K562 (cell line): ENCODE measurements at regions not wholly inside any gene's neighbourhood (a gene's known extent, or its start where the extent isn't known, plus 50 kb on each side); places are given as distances from the start of the nearest gene placed in this dataset.

Experiments used
- ATAC-seq: fragments of 200-7000 bp; cut with Tn5 transposase; 3 replicates; pipeline ENCODE4 v1.9.1; 2020; ENCODE audit warnings: moderate library complexity
- BruUV-seq: library from RNA; stranded (reverse); fragments of 400-500 nt; replicated peaks from 2 replicates; lab custom pipeline; 2021; lab: Mats Ljungman, UMichigan
- CTCF ChIA-PET: fragments of 300-600 bp; formaldehyde crosslinking; extraction: SDS; loops from one replicate; lab custom pipeline; 2021; ENCODE audit warnings: low intra/inter-chr PET ratio; lab: Yijun Ruan, JAX
- POLR2A ChIA-PET: fragments of 300-600, 350-650 bp; sonication (Branson Sonifier 250); formaldehyde crosslinking; extraction: SDS; loops from one replicate; lab custom pipeline; 2021; ENCODE audit warnings: antibody characterized with exemption, inconsistent platforms; lab: Yijun Ruan, JAX
- DNase-seq, 4 experiments: peaks; one replicate each; pipeline versions ENCODE4 v3.0.0 to v3.0.0-alpha.2; 2011 to 2018; ENCODE audit warnings: low spot score in 3 of 4, mixed read lengths in 3 of 4; ENCODE audit errors: extremely low read depth in 1 of 4
- FAIRE-seq: peaks from 2 replicates; lab custom pipeline; 2011; peaks lifted over from hg19 to GRCh38; lab: Jason Lieb, UNC
- H2AFZ ChIP-seq: 2 replicates; pipeline ENCODE4 v1.6.0; 2011; ENCODE audit warnings: low read depth, low read length, control low read depth, inconsistent platforms
- H3K27ac ChIP-seq: fragments of 200-600 bp; 3 replicates; pipeline ENCODE4 v1.8.0; 2011; ENCODE audit warnings: low read depth, mild to moderate bottlenecking, control low read depth, inconsistent platforms, low read length, moderate library complexity, mixed read lengths; ENCODE audit errors: extremely low read depth
- H3K27me3 ChIP-seq, 2 experiments: fragments of 300-600 bp in 1 of 2; 2 replicates in 1 of 2; 3 replicates in 1 of 2; pipeline versions ENCODE4 v1.6.0 to v1.8.0; 2011; ENCODE audit warnings: inconsistent platforms in 2 of 2, low read length in 2 of 2, mild to moderate bottlenecking in 1 of 2, mixed read lengths in 1 of 2, moderate library complexity in 1 of 2; ENCODE audit not compliant: control insufficient read depth in 2 of 2, insufficient read depth in 2 of 2
- H3K36me3 ChIP-seq: fragments of 300-600 bp; 3 replicates; pipeline ENCODE4 v1.8.0; 2011; ENCODE audit warnings: mild to moderate bottlenecking, low read length, inconsistent platforms; ENCODE audit not compliant: control insufficient read depth, insufficient read depth
- H3K4me1 ChIP-seq, 2 experiments: fragments of 200-600 bp in 1 of 2; replicated peaks in 1 of 2; 2 replicates in 1 of 2; 3 replicates in 1 of 2; pipeline versions ENCODE4 v1.5.1 to v1.8.0; 2011; ENCODE audit warnings: inconsistent platforms in 2 of 2, low read length in 2 of 2, mild to moderate bottlenecking in 1 of 2, mixed read lengths in 1 of 2, moderate library complexity in 1 of 2; ENCODE audit not compliant: control insufficient read depth in 2 of 2, insufficient read depth in 2 of 2
- H3K4me2 ChIP-seq: 2 replicates; pipeline ENCODE4 v1.6.1; 2011; ENCODE audit warnings: low read length, control low read depth, inconsistent platforms, mixed read lengths; ENCODE audit not compliant: insufficient read depth
- H3K4me3 ChIP-seq: fragments of 200-600 bp; sonication (generic), shearing (Covaris generic); 2 replicates; pipeline ENCODE4 v1.5.1; 2016; ENCODE audit warnings: control low read depth, inconsistent platforms
- H3K79me2 ChIP-seq: fragments of 200-600 bp; 3 replicates; pipeline ENCODE4 v1.8.0; 2011; ENCODE audit warnings: low read length, inconsistent platforms; ENCODE audit not compliant: control insufficient read depth, insufficient read depth
- H3K9ac ChIP-seq, 2 experiments: 2 replicates each; pipeline versions ENCODE4 v1.6.0 to v1.6.1; 2011; ENCODE audit warnings: low read depth in 2 of 2, low read length in 2 of 2, control low read depth in 1 of 2, inconsistent platforms in 1 of 2, mild to moderate bottlenecking in 1 of 2, mixed read lengths in 1 of 2; ENCODE audit not compliant: insufficient read depth in 1 of 2
- H3K9me1 ChIP-seq: one replicate; pipeline ENCODE4 v1.6.0; 2011; ENCODE audit warnings: inconsistent platforms, mild to moderate bottlenecking, low read length, moderate library complexity; ENCODE audit not compliant: control insufficient read depth, insufficient read depth
- H3K9me3 ChIP-seq: replicated peaks from 2 replicates; pipeline ENCODE4 v1.5.1; 2011; ENCODE audit warnings: low read depth, low read length, inconsistent platforms; ENCODE audit not compliant: control insufficient read depth, insufficient read depth
- H4K20me1 ChIP-seq: replicated peaks from 2 replicates; pipeline ENCODE4 v1.6.1; 2011; ENCODE audit warnings: low read length, inconsistent platforms, mixed read lengths; ENCODE audit not compliant: control insufficient read depth, insufficient read depth
- ARID1B ChIP-seq: fragments of 450-650 bp; IDR thresholded peaks from 2 replicates; pipeline ENCODE4 v1.6.1; 2016; ENCODE audit warnings: antibody characterized with exemption, mild to moderate bottlenecking, inconsistent platforms
- ATF2 ChIP-seq: sonication (generic); formaldehyde crosslinking; IDR thresholded peaks from 2 replicates; pipeline ENCODE4 v1.8.1; 2022; ENCODE audit warnings: missing genetic modification reagents
- E2F1 ChIP-seq: sonication (generic); formaldehyde crosslinking; IDR thresholded peaks from 2 replicates; pipeline ENCODE4 v1.8.1; 2023; ENCODE audit warnings: mild to moderate bottlenecking, missing genetic modification reagents, moderate library complexity
- ETS2 ChIP-seq: IDR thresholded peaks from 2 replicates; pipeline ENCODE4 v1.6.1; 2016; ENCODE audit warnings: borderline replicate concordance, missing genetic modification characterization, mild to moderate bottlenecking, moderate library complexity, missing compliant biosample characterization; ENCODE audit not compliant: poor library complexity, severe bottlenecking
- MBD2 ChIP-seq: sonication (generic); IDR thresholded peaks from 2 replicates; pipeline ENCODE4 v1.6.1; 2016; ENCODE audit warnings: low read depth, borderline replicate concordance
- NCOA1 ChIP-seq: fragments of 450-650 bp; IDR thresholded peaks from 2 replicates; pipeline ENCODE4 v1.6.1; 2016; ENCODE audit warnings: low read depth
- PTTG1 ChIP-seq: fragments of 450-650 bp; IDR thresholded peaks from 2 replicates; pipeline ENCODE4 v1.6.1; 2016; ENCODE audit warnings: low read depth, mild to moderate bottlenecking, missing genetic modification characterization, missing compliant biosample characterization
- RERE ChIP-seq: sonication (generic); formaldehyde crosslinking; IDR thresholded peaks from 2 replicates; pipeline ENCODE4 v1.8.0; 2023; ENCODE audit warnings: missing genetic modification reagents, mild to moderate bottlenecking, borderline replicate concordance
- SMC3 ChIP-seq: conservative IDR thresholded peaks from 2 replicates; pipeline ENCODE4 v1.6.1; 2011; ENCODE audit warnings: low read depth, low read length, improper control_type of control experiment; ENCODE audit not compliant: insufficient read depth
- TEAD4 ChIP-seq, 2 experiments: sonication (generic) in 1 of 2; formaldehyde crosslinking in 1 of 2; IDR thresholded peaks; 2 replicates each; pipeline versions ENCODE4 v1.6.1 to v1.8.0; 2012 to 2022; ENCODE audit warnings: borderline replicate concordance in 1 of 2, inconsistent platforms in 1 of 2, low read length in 1 of 2, mild to moderate bottlenecking in 1 of 2, missing genetic modification reagents in 1 of 2
- TFAM ChIP-seq: fragments of 250-450 bp; sonication (Bioruptor Pico); conservative IDR thresholded peaks from 2 replicates; pipeline ENCODE4 v1.5.0; 2021; ENCODE audit warnings: mild to moderate bottlenecking, moderate library complexity
- YY1 ChIP-seq, 3 experiments: IDR thresholded peaks; 2 replicates each; pipeline ENCODE4 v1.6.1; 2011; ENCODE audit warnings: low read length in 2 of 3, mild to moderate bottlenecking in 2 of 3, moderate library complexity in 2 of 3, borderline replicate concordance in 1 of 3, control low read depth in 1 of 3, low read depth in 1 of 3; ENCODE audit not compliant: insufficient read depth in 3 of 3, insufficient replicate concordance in 2 of 3, control insufficient read depth in 1 of 3, insufficient read length in 1 of 3; ENCODE audit errors: extremely low read depth in 1 of 3
- ZNF253 ChIP-seq: fragments of 250-450 bp; sonication (Bioruptor Pico); conservative IDR thresholded peaks from 2 replicates; pipeline ENCODE4 v1.6.1; 2021; ENCODE audit warnings: mild to moderate bottlenecking
- WGBS: fragments of 100-300 bp; shearing (Covaris generic); methylation state at CpG from one replicate; pipeline ENCODE4 v1.1.6; 2016; ENCODE audit warnings: low coverage, mixed read lengths; ENCODE audit not compliant: insufficient coverage; ENCODE audit errors: missing lambda C conversion rate; 5-methylcytosine and 5-hydroxymethylcytosine counted together
- in situ Hi-C: fragments of 300-500 bp; cut with MboI; formaldehyde crosslinking; loops from 4 replicates; pipeline ENCODE4 v1.15.0; 2018; ENCODE audit warnings: inconsistent platforms, mixed read lengths
- intact Hi-C: fragments of 100-400 bp; cut with micrococcal nuclease; formaldehyde crosslinking; loops from 2 replicates; pipeline ENCODE4 v1.14.2; 2022

DNA sequence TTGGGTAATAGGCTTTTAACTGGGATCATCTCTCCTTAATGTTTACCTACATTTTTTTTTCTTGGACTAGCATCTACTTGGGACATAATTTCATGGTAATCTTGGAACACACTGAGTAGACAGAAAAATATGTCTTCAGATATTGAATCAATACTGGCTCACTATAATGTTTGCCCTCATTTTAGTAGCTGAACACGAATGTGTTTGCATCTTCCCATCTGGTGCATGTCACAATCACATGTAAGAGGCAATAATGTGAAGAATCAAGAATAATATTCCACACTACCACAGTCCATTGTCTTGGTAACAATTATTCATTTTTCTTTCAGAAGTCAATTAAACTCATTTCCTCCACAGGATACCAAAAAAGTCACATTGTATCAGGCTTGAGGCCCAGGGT, 382.7 kb upstream of the CDH10 start:
- intact Hi-C loops = no loop called here
- no peaks in the 10 kb centered on the region for H3K36me3 ChIP-seq
- no peaks in the 10 kb centered on the region for H3K79me2 ChIP-seq
- no peak overlapping the region for H3K4me2 ChIP-seq
- WGBS = 0% methylated on average over 1 of the region's 1 CpG
- H3K4me1 ChIP-seq = no peaks in the 10 kb centered on the region
- no peak for DNase-seq
- BruUV-seq = no TSS peak
- H2AFZ ChIP-seq = no peak overlapping the region
- in situ Hi-C loops = no loop called here
- no peak overlapping the region for H3K9ac ChIP-seq
- H3K4me3 ChIP-seq = no peak overlapping the region
- no peak overlapping the region for H3K27ac ChIP-seq
- ChIA-PET CTCF (no interaction called here), POLR2A (no interaction called here)
- no peaks in the 10 kb centered on the region for H3K9me1 ChIP-seq
- no peak for FAIRE-seq
- no peaks in the 10 kb centered on the region for H3K9me3 ChIP-seq
- no peak for ATAC-seq
- H3K27me3 ChIP-seq = no peaks in the 10 kb centered on the region
- H4K20me1 ChIP-seq = no peaks in the 10 kb centered on the region
- TF ChIP-seq ETS2 (no peak), SMC3 (no peak), RERE (CRISPR knock-in tag) (no peak), PTTG1 (tag) (no peak), MBD2 (no peak), NCOA1 (no peak), ZNF253 (CRISPR knock-in tag) (no peak), TEAD4 (IDR thresholded peaks at IDR 0.05; ENCODE audit: low read length) (no peak), TEAD4 (CRISPR knock-in tag; IDR thresholded peaks at IDR 0.05; ENCODE audit: borderline replicate concordance) (no peak), ARID1B (no peak), ATF2 (CRISPR knock-in tag) (no peak), TFAM (CRISPR knock-in tag) (no peak), YY1 (IDR thresholded peaks at IDR 0.05; ENCODE audit: borderline replicate concordance in 1 of 3, control insufficient read depth in 1 of 3, extremely low read depth in 1 of 3, insufficient read depth in 3 of 3, insufficient read length in 1 of 3, insufficient replicate concordance in 2 of 3, low read depth in 1 of 3, low read length in 2 of 3) (no peak), E2F1 (no peak)
